22Rv1 (cell line): ENCODE measurements at regions not wholly inside any gene's neighbourhood (a gene's known extent, or its start where the extent isn't known, plus 50 kb on each side); places are given as distances from the start of the nearest gene placed in this dataset.

Experiments used
- H3K27ac ChIP-seq: fragments of 450-650 bp; 2 replicates; pipeline ENCODE4 v1.5.1; 2017
- CTCF ChIP-seq: fragments of 450-650 bp; IDR thresholded peaks from 2 replicates; pipeline ENCODE4 v1.5.1; 2017; ENCODE audit warnings: mild to moderate bottlenecking
- ZFX ChIP-seq: fragments of 450-650 bp; IDR thresholded peaks from 2 replicates; pipeline ENCODE4 v1.6.1; 2017; ENCODE audit warnings: antibody characterized with exemption, borderline replicate concordance

- no peak overlapping the region for H3K27ac ChIP-seq
- no peak for TF ChIP-seq CTCF
- TF ChIP-seq ZFX: no peak
Observed at GRCh38 chr12:42758806-42759205, 169.3 kb upstream of the PRICKLE1 start.

- no peak for TF ChIP-seq CTCF
- no peak for TF ChIP-seq ZFX
- no peak overlapping the region for H3K27ac ChIP-seq
Observed at GRCh38 chr12:42757624-42758119, 168.1 kb upstream of the PRICKLE1 start.

- no peak overlapping the region for H3K27ac ChIP-seq
Observed at GRCh38 chr12:42756841-42757623, 167.5 kb upstream of the PRICKLE1 start.

GRCh38 chr12:42750356-42750755 is 160.8 kb upstream of the PRICKLE1 start:
- H3K27ac ChIP-seq: no peak overlapping the region
- TF ChIP-seq ZFX: no peak
- TF ChIP-seq CTCF: no peak

More at GRCh38 chr12:42756841-42757623, 167.5 kb upstream of the PRICKLE1 start:
- TF ChIP-seq ZFX: no peak
- TF ChIP-seq CTCF: no peak

GRCh38 chr12:42749239-42749638 is 159.7 kb upstream of the PRICKLE1 start:
- H3K27ac ChIP-seq: no peak overlapping the region
- TF ChIP-seq ZFX: no peak
- TF ChIP-seq CTCF: no peak

- no peak overlapping the region for H3K27ac ChIP-seq
Observed at GRCh38 chr12:42744539-42745182, 155.1 kb upstream of the PRICKLE1 start.

More at GRCh38 chr12:42744539-42745182, 155.1 kb upstream of the PRICKLE1 start:
- TF ChIP-seq CTCF (no peak), ZFX (no peak)
